H1 (cell line): ENCODE measurements at regions not wholly inside any gene's neighbourhood (a gene's known extent, or its start where the extent isn't known, plus 50 kb on each side); places are given as distances from the start of the nearest gene placed in this dataset.

Experiments
- CTCF ChIP-seq, 3 experiments: IDR thresholded peaks; 1 replicate in 2 of 3; 2 replicates in 1 of 3; pipeline versions ENCODE4 v1.5.1 to v1.6.1; 2011; ENCODE audit warnings: low read length in 3 of 3, mild to moderate bottlenecking in 3 of 3, inconsistent platforms in 2 of 3, low read depth in 1 of 3, moderate library complexity in 1 of 3; ENCODE audit not compliant: insufficient read depth in 1 of 3; ENCODE audit errors: control extremely low read depth in 1 of 3
- EZH2 ChIP-seq: fragments of 200-600 bp; sonication (generic); IDR thresholded peaks from 2 replicates; pipeline ENCODE4 v1.7.1; 2012; ENCODE audit warnings: low read depth, mild to moderate bottlenecking, moderate library complexity, low read length, inconsistent platforms; ENCODE audit not compliant: severe bottlenecking
- SIX5 ChIP-seq: IDR thresholded peaks from 2 replicates; pipeline ENCODE4 v1.6.1; 2011; ENCODE audit warnings: mild to moderate bottlenecking, low read depth, low read length
- TF ChIP-seq, protein P1 (sequence below): IDR thresholded peaks from 2 replicates; pipeline ENCODE4 v1.6.1; 2012; ENCODE audit warnings: inconsistent platforms

GRCh38 chr11:70747285-70747684, 349.0 kb downstream of the CTTN start:
- TF ChIP-seq SIX5 = no peak
- TF ChIP-seq CTCF (IDR thresholded peaks at IDR 0.05; ENCODE audit: control extremely low read depth in 1 of 3, insufficient read depth in 1 of 3, low read depth in 1 of 3, low read length in 3 of 3) = no peak
- TF ChIP-seq, protein P1, sequence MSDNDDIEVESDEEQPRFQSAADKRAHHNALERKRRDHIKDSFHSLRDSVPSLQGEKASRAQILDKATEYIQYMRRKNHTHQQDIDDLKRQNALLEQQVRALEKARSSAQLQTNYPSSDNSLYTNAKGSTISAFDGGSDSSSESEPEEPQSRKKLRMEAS = no peak
- TF ChIP-seq EZH2 = no peak
